ENCODE measurements at regions not wholly inside any gene's neighbourhood (a gene's known extent, or its start where the extent isn't known, plus 50 kb on each side); places are given as distances from the start of the nearest gene placed in this dataset.
A peak's percentile ranks its signal among the peaks of the same experiment; 100 is the strongest.

GRCh38 chr9:87280421-87280820 lies 217.2 kb upstream of the DAPK1 start:
- no peak overlapping the region for H3K27ac ChIP-seq
- H3K36me3 ChIP-seq = no peaks in the 10 kb centered on the region
- intact Hi-C loops (cut with DNase I; ENCODE audit: low total_unique reads) = no loop called here
- no peak for DNase-seq
- H3K4me1 ChIP-seq = peaks cover 0 to 12% (median 7%) of the 10 kb centered on the region in 4 donors
- no peaks in the 10 kb centered on the region for H3K9me3 ChIP-seq
- WGBS, 5 donors = 91 to 97% (median 96%) methylated on average over 5 of the region's 5 CpGs
- no peak for TF ChIP-seq CTCF (IDR thresholded peaks at IDR 0.05)
- TF ChIP-seq POLR2A (IDR thresholded peaks at IDR 0.05) = no peak
- TF ChIP-seq EP300 (IDR thresholded peaks at IDR 0.05) = no peak
- TF ChIP-seq POLR2AphosphoS5 (IDR thresholded peaks at IDR 0.05) = no peak
- H3K4me3 ChIP-seq = no peak overlapping the region
- no peaks in the 10 kb centered on the region for H3K27me3 ChIP-seq

GRCh38 chr9:87282538-87282937 lies 215.1 kb upstream of the DAPK1 start:
- Histone ChIP-seq H3K27me3 (no peaks in the 10 kb centered on the region), H3K9me3 (no peaks in the 10 kb centered on the region), H3K36me3 (no peaks in the 10 kb centered on the region), H3K27ac (no peak overlapping the region), H3K4me3 (no peak overlapping the region), H3K4me1 (peaks cover 0 to 20% (median 11%) of the 10 kb centered on the region in 4 donors)
- WGBS, 5 donors = 76 to 100% (median 80%) methylated on average over 1 of the region's 1 CpG
- no peak for DNase-seq
- no peak for TF ChIP-seq POLR2A (IDR thresholded peaks at IDR 0.05)
- TF ChIP-seq POLR2AphosphoS5 (IDR thresholded peaks at IDR 0.05) = no peak
- no peak for TF ChIP-seq CTCF (IDR thresholded peaks at IDR 0.05)
- TF ChIP-seq EP300 (IDR thresholded peaks at IDR 0.05) = no peak
- intact Hi-C loops (cut with DNase I; ENCODE audit: low total_unique reads) = no loop called here

GRCh38 chr9:87283585-87283984 lies 214.1 kb upstream of the DAPK1 start:
- TF ChIP-seq POLR2A (IDR thresholded peaks at IDR 0.05) = no peak
- no peak for TF ChIP-seq POLR2AphosphoS5 (IDR thresholded peaks at IDR 0.05)
- TF ChIP-seq CTCF (IDR thresholded peaks at IDR 0.05) = no peak
- TF ChIP-seq EP300 (IDR thresholded peaks at IDR 0.05) = no peak
- no peak for DNase-seq
- H3K4me3 ChIP-seq = no peak overlapping the region
- no peak overlapping the region for H3K27ac ChIP-seq
- H3K36me3 ChIP-seq = no peaks in the 10 kb centered on the region
- no peaks in the 10 kb centered on the region for H3K9me3 ChIP-seq
- H3K27me3 ChIP-seq = no peaks in the 10 kb centered on the region
- peaks cover 0 to 20% (median 11%) of the 10 kb centered on the region in 4 donors for H3K4me1 ChIP-seq
- WGBS, 5 donors = 69 to 87% (median 73%) methylated on average over 4 of the region's 4 CpGs
- intact Hi-C loops (cut with DNase I; ENCODE audit: low total_unique reads) = no loop called here

GRCh38 chr9:87285183-87285850 lies 212.3 kb upstream of the DAPK1 start:
- no peaks in the 10 kb centered on the region for H3K36me3 ChIP-seq
- H3K27ac ChIP-seq = no peak overlapping the region
- H3K27me3 ChIP-seq = no peaks in the 10 kb centered on the region
- TF ChIP-seq CTCF (IDR thresholded peaks at IDR 0.05) (no peak), POLR2AphosphoS5 (IDR thresholded peaks at IDR 0.05) (peak in 2 of 3 donors; percentile 28 to 53)
- 18 to 30% (median 22%) methylated on average over 4 of the region's 4 CpGs for WGBS, 5 donors
- peaks cover 0 to 20% (median 11%) of the 10 kb centered on the region in 4 donors for H3K4me1 ChIP-seq
- no peaks in the 10 kb centered on the region for H3K9me3 ChIP-seq
- intact Hi-C loops (cut with DNase I; ENCODE audit: low total_unique reads) = no loop called here
- H3K4me3 ChIP-seq = no peak overlapping the region
- peak; percentile 82 to 85 for DNase-seq

Measured in stomach (tissue), 8 donors.